GM19463 (cell line): ENCODE measurements at regions not wholly inside any gene's neighbourhood (a gene's known extent, or its start where the extent isn't known, plus 50 kb on each side); places are given as distances from the start of the nearest gene placed in this dataset.
"Not testable (repeated sequence)": the region's sequence is repeated elsewhere in the genome, so short reads cannot be mapped to it uniquely, and the experiment has no call there.

Experiments used
- ATAC-seq: cut with Tn5 transposase; IDR thresholded peaks from one replicate; pipeline ENCODE4 v1.9.1; 2021; ENCODE audit warnings: mild to moderate bottlenecking, moderate library complexity; ENCODE audit not compliant: unreplicated experiment

DNA sequence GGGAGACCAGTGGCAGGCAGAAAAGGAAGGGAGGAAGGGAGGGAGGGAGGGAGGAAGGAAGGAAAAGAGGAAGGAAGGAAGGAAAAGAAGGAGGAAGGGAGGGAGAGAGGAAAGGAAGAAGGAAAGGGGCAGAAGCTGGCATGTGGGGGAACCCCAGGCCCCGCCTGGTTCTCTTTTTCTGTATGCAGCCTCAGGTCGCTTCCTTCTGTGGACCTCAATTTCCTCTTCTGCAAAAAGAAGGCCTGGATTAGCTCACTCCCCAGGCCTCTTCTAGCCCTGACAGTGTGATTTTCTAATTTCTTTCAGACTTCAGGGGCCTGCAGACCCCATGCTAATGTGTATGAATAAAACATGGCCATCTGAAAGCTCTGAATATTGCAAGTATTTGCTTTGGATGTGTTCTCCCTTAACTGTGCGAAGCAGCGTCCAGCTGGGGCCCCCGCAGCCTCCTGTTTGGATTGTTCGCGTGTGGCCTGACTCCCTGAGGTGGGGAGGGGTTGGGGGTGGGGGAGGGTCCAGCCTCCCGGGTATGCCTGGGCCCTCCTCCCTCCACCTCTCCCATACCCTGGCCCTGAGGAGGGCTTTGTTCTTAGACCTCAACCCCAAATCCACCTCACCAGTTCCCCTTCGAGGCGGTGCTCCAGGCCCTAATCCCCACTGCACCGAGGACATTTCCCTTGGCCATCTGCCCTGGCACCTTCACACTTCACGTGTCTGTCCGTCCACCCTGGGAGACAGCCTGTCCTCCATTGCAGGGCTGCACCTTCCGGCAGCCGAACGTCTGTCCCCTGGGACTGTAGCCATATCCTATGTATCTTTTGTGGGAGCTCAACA, 199.9 kb upstream of the ATP6AP2 start:
- ATAC-seq: no peak

DNA sequence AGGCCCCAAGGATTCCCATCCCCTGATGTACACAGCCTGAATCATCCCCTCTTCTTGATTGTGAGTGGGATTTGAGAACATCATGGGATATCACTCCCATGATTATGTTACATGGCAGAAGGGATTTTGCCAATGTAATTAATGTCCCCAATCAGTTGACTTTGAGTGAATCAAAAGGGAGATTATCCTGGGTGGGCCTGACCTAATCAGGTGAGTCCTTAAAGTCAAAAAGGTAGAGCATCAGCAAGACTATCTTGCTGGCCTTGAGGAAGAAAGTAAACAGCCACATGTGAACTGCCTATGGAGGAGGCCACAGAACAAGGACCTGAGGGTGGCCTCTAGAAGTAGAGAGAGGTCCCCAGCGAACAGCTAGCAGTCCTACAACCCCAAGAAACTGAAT, 203.1 kb upstream of the ATP6AP2 start:
- no peak for ATAC-seq

DNA sequence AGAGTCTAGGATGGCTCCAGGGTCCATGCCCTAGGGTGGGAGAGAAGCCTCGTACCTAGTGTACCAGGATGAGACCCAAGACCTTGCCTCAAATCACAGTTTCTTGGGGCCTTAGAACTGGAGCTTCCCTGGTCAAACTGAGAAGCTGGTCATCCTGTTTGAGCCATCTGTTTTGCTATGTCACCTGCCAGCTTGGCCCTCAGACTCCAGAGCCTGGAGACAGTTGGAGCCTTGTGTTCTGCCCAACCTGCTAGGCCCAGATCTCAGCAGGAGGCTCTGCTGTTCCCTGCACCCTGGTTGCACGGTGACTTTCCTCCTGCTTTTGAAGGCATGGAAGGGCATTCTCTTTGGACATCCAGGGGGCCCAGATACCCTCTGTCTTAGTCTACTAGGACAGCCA, 206.3 kb upstream of the ATP6AP2 start:
- no peak for ATAC-seq

DNA sequence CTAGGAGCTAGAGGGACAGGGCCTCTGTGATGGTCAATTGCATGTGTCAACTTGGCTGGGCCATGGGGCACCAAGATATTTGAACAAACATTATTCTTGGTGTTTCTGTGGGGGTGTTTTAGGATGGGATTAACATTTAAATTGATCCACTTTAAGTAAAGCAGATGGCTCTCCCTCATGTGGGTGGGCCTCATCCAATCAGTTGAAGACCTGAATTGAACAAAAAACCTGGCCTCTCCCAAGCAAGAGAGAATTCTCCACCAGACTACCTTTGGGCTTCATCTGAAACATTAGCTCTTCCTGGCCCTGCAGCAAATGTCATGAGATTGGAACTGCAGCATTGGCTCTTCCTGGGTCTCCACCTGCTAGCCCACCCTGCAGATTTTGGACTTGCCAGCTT, 207.1 kb upstream of the ATP6AP2 start:
- ATAC-seq: no peak

DNA sequence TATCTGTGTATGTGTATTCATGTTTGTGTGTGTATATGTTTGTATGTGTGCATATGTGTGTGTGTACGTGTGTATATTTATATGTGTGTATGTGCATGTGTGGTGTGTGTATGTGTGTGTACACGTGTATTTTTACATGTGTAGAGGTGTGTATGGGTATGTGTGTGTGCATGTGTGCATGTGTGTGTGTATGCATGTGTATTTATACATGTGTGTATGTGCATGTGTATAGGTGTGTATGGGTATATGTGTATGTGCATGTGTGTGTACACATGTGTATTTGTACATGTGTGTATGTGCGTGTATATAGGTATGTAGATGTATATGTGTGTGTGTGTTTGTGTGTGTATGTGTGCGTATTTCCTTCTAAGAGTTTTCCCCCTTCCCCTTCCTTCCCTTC, 207.7 kb upstream of the ATP6AP2 start:
- ATAC-seq: no peak

DNA sequence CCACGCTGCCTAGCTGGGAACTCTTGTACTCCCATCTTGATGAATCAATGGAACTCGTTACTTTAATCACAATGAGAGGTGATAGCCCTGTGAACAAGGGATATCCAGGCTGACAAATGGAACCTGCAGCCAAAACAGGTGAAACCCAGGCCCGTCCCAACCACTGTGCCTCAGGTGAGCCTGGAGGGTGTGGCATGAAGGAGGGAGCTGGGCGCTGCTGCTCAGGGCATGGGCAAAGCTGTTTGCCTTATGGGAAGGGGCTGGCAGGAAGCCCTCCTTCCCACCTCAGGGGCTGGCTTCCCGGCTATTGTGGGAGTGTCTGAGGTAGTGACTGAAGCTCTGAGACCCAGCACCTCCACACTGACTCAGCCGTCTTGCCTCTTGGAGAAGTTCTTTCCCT, 209.4 kb upstream of the ATP6AP2 start:
- ATAC-seq: no peak

DNA sequence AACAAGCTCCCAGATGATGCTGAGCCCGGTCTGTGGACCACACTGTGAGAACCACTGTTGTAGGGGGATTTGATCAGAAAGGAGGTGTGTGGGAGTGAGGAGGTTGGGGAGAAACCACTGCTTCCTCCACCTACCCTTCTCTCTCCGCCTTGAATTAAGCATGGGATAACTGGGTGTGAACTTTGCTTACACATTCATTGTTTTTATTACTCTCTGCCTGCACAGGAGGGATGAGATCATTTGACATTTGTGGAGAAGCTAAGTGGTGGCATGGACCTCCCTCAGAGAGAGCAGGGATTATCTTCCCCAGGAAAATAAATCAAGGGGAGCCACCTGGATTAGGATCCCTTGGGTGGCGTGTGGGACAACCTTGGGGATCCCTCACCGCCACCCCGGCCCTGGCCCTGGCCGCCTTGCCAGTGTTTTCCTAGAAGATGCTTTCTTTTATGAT, 212.1 kb upstream of the ATP6AP2 start:
- no peak for ATAC-seq

DNA sequence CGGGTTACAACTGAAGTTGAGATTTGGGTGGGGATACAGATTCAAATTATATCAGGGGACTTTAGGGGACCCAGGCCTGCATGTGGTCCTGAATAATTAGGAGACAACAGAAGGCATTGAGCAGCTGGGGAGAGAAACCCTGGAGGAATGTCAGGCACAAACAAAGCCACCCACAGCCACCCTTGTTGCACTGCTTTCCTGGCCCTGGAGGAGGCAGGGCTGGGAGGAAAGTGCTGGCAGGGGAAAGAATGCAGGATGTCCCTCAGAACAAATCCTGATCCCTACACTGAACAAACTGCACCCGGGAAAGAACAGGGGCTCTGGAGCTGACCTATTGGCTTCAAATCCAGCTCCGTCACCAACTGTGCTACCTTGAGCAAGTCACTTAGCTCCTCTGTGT, 214.1 kb upstream of the ATP6AP2 start:
- no peak for ATAC-seq

DNA sequence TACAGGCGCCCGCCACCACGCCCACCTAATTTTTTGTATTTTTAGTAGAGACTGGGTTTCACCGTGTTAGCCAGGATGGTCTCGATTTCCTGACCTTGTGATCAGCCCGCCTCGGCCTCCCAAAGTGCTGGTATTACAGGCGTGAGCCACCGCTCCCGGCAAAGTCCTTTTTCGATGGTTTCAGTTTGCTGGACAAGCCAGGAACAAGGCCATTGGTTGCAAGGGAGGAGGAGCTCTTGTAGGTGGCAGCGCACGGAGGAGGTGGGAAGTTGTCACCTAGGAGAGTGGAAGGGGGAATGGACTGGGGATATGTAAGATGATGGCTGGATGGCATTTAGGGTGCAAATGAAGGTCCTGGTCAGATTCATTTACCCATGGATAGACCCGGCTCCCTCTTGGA, 218.5 kb upstream of the ATP6AP2 start:
- not testable (repeated sequence) for ATAC-seq

DNA sequence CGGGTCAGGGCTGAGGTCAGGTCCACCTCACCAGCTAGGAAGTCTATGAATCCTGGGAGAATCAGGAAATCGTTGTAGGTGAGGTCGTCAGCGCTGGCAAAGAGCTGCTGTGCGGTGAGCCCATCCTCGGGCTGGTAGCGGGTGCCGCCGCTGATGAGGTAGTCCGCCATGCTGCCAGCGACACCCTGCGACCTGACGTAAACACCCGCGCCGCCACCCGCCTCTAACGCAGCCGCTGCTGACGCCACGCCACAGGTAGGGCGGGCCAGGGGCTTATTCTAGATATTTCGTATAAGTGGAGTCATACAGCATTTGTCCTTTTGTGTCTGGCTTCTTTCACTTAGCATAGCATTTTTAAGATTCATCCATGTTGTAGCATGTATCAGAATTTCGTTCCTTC, 220.2 kb upstream of the ATP6AP2 start:
- no peak for ATAC-seq

DNA sequence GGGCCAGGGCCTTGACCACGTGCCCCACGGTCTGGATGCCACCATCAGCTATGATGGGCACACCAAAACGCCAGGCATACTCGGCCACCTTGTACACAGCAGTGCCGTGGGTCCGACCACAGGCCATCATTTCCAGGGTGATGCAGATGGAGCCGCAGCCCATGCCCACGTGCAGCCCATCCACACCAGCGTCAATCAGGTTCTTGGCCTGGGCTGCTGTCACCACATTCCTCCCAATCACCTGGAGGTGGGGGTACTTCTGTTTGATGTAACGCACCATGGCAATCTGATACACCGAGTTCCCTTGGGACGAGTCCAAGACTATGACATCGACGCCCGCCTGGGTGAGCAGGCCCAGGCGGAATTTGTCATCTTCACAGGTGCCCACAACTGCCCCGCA, 221.2 kb upstream of the ATP6AP2 start:
- no peak for ATAC-seq

DNA sequence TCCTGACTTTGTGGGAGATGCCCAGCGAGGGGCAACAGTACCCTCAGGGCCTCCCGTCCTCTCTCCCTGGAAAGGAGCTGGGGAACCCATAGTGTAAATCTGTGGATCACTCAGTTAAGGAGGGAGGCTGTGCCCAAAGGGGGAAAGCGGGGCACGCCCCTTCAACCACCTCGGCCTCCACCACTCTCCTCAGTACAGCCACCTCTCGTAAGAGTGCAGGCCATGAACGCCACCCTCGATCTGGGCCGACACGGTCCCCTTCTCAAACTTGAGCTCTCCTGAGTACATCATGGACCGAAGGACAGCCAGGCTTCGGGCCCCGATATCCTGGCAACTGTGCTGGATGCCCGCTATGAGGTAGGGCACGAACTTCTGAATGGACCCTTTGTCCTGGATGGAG, 221.8 kb upstream of the ATP6AP2 start:
- ATAC-seq: no peak

DNA sequence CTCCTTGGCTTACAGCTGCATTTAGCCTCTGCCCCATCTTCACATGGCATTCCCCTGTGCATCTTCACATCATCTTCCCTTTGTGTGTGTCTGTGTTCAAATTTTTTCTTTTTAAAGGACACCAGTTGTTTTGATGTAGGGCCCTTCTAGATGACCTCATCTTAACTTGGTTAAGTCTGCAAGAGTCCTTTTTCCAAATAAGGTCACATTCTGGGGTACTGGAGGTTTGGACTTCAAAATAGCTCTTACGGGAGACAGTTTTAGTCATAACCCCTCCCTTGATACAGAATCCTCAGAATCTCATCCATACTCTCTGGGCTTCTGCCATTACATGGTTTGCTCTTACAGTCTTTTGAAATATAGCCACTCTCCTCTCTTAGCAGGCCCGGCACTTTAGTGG, 231.5 kb upstream of the ATP6AP2 start:
- ATAC-seq: no peak

DNA sequence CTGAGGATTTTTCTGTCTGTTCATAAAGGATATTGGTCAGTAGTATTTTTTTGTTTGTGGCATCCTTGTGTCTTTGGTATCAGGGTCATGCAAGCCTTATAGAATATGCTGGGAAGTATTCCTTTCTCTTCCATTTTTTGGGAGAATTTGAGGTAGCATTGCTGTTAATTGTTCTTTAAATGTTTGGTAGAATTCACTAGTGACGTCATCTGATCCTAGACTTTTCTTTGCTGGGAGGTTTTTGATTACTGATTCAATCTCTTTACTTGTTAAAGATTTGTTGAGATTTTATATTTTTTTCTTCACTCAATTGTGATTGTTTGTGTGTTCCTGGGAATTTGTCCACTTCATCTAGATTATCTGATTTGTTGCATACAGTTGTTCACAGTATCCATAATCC, 234.4 kb upstream of the ATP6AP2 start:
- ATAC-seq: no peak

DNA sequence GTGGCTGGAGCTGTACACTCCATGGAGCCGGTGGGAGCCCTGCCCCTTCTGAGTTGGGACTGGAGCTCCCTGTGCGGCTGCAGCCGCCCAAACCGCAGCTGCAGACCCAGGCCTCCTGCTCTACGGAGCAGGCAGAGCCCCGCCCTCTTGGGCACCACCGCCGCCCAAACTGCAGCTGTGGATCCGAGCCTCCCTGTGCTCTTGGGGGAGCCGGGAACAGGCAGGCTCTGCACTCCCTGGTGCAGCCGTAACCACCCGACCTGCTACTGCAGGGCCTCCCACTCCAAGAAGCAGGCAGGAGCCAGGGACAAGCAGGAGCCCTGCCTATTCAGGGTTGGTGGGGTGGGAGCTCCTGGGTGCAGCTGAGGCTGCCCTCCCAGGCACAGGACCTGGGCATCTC, 237.5 kb upstream of the ATP6AP2 start:
- no peak for ATAC-seq

DNA sequence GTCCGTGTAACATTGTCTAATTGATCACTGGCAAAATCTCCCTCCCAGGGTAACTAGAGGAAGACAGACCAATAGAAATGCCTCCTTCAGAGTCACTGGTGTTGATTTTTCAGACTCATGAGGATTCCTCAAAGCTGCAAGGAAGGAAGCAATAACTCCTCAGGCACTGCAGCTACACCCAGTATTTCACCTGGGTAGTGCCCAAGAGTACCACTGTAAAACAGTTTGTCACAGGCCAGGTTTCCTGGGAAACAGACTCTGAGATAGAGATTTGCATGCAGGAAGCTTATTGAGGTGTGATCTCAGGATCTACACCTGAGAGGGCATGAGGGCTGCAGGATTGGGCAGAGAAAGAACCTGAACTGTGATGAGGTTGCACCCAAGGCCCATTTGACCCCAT, 240.7 kb upstream of the ATP6AP2 start:
- no peak for ATAC-seq

DNA sequence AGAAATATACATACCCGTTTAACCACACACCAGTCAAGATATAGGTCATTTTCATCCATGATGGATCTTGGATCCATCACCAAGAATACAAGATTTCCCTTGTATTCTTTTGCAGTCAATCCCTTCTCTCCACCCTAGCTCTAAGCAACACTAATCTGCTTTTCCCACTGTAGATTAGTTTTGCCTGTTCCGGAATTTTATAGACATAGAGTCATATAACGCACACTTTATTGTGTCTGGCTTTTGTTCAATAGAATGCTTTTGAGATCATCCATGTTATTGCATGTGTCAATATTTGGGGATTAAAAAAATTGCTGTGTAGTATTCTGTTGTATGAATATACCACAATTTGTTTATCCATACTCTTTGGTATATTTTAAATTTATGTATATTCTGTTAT, 235.6 kb upstream of the BCOR start:
- no peak for ATAC-seq

DNA sequence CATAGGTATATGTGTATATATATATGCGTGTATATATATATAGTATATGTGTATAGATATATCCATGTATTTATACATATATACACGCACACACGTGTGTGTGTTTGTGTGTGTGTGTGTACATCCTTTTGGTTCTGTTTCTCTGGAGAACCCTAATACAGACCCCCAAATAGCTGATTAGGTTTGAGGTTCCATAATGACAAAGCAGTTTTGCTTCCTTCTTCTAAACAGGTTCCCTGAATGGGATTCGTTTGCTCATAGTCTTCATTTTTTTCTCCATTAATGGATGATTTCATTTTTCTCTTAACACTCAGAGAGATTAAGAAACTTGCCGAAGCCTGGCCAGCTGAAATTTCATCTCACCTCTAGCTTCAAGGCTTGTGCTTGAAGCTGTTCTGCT, 234.0 kb upstream of the BCOR start:
- ATAC-seq: no peak

DNA sequence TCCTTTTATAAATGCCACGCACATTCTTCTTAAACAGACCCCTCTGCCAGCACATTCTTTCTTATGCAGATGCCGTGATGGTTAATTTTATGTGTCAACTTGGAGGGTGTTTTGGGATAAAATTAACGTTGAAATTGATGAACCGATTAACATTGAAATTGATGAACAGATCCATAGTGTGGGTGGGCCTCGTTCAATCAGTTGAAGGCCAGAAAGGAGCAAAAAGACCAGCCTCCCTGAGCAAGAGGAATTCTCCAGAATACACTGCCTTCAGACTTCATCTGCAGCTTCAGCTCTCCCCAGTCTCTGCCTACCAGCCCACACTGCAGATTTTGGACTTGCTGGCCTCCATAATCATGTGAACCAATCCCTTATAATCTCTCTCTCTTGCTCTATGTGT, 233.6 kb upstream of the BCOR start:
- ATAC-seq: no peak

DNA sequence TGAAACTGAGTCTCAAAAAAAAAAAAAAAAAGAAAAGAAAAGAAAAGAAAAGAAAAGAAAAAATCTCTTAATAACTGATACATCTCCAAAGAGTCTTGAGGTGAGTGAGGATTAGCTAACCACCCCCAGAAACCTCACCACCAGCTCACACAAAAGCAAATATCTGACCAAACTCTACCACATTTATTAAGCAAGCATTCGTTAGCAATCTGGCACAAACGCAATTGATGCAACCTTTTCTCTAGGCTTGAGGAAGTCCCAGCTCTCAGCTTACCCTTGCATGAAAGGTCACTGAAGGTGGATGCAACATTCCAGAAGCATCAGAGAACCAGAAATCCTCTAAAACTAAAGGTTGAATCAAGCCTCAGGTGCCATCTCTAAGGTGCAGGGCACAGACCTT, 231.9 kb upstream of the BCOR start:
- ATAC-seq: no peak

DNA sequence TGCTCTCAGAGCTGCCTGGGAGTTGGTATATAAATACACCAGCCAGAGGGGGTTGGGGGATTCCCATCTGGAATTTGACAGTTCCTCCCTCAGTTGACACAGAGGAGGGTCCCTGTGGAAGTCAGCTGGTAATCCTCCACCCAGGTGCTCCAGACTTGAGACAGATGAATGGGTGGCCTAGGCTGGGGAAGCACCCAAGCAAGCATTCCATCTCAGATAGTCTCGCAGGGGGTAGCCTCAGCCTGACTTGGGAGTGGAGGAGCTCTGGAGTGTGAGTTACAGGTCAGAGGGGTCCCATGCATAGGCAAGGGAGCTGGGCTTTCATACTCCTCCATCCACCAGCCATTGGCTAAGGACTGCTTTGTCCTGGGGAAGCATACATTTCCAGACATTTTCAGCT, 229.3 kb upstream of the BCOR start:
- ATAC-seq: no peak

DNA sequence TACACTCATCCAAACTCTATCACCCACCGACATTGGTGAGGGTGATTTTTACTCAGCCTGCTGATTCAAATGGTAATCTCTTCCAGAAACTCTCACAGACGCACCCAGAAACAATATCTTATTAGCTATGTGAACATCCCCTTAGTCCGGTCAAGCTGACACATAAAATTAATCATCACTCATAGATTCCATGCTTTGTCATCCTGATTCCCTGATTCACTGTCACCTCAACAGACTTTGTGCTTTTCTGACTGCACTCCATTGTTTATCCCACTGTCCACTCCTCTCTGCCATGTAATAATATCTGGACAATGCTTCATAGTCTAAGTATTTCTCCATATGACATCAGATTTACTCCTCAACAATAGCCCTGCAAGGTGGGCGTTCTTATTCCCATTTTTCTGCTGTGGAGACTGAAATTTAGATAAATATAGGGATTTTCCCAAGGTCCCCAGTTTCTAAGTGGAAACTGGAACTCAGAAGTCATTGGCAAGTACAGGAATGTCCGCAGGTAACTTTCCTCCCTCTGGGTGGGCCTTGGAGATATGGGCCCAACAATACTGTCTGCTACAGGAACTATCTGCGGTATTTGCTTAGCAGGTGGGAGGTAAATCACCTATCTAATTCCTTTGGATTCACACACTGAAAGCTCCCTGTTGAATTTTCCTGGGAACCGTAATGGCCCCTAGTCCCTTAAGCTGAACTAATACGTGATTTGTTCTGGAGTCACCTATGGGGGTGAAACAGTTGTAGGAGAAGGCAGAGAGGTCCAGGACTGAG, 228.6 kb upstream of the BCOR start:
- no peak for ATAC-seq
